ENCODE measurements at regions not wholly inside any gene's neighbourhood (a gene's known extent, or its start where the extent isn't known, plus 50 kb on each side); places are given as distances from the start of the nearest gene placed in this dataset.

DNA sequence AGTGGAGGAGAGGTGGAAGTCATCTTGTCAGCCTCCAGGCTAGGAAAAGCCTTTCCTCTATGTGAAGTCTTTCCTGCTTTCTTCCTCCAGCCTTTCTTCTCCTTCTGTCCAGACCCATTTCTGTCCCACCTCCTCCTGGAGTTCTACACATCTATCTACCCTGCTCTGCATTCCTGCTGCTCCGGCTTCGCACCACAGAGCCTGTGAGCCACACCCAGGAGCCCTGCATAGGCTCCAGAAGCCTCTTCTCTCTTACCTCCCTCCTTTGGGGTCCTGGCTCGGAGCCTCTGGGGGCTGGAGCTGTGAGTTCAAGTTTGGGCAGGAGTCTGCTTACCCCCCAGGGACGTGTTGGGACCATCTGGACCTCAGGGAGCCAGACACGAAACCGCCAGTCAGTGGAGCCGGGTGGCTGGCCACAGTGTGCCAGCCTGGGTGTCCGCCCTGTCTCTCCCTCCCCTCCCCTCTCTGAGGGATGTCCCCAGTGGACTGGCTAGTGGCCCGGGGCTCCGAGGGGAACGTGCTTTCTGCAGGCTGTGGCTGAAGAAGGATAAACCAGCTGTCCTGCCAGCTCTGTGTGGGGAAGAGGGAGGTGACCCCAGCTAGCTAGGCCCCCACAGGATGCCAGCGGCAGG, 99.2 kb downstream of the VEGFA start:
- no peak overlapping the region for H3K4me3 ChIP-seq (ENCODE audit: low read depth, low read length)
- no peaks in the 10 kb centered on the region for H3K9me3 ChIP-seq (ENCODE audit: control insufficient read depth, insufficient read depth, low read length)
- H3K4me1 ChIP-seq (ENCODE audit: control insufficient read depth, insufficient read depth, low read length), result peaks cover 15% of the 10 kb centered on the region
- H3K36me3 ChIP-seq (ENCODE audit: control insufficient read depth, insufficient read depth, low read length), result no peaks in the 10 kb centered on the region
- H3K27ac ChIP-seq (ENCODE audit: low read depth, low read length), result no peak overlapping the region
- no peak overlapping the region for H3K9ac ChIP-seq (ENCODE audit: low read depth, low read length)
- H3K27me3 ChIP-seq (ENCODE audit: control insufficient read depth, insufficient read depth, low read length), result no peaks in the 10 kb centered on the region

DNA sequence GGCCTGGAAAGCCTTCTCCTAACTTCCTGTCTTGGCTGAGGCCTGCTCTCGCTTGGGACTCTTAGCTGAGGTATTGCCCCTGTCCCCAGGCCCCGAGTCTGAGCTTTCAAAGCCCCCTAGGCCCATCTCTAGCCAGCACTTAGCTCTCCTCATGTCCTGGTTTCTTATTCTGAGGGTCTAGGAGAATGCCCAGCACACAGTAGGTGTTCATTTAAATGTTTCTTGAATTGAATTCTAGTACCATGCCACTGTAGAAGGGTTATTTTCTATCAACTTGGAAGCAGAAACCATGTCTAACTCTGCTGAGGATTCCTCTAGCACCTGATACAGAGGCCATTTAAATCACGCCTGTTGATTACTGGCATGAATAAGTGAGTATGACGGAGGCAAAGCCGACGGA, 98.5 kb downstream of the VEGFA start:
- H3K27me3 ChIP-seq (ENCODE audit: control insufficient read depth, insufficient read depth, low read length), result no peaks in the 10 kb centered on the region
- H3K9ac ChIP-seq (ENCODE audit: low read depth, low read length), result no peak overlapping the region
- H3K9me3 ChIP-seq (ENCODE audit: control insufficient read depth, insufficient read depth, low read length), result no peaks in the 10 kb centered on the region
- no peaks in the 10 kb centered on the region for H3K36me3 ChIP-seq (ENCODE audit: control insufficient read depth, insufficient read depth, low read length)
- H3K4me1 ChIP-seq (ENCODE audit: control insufficient read depth, insufficient read depth, low read length), result peaks cover 15% of the 10 kb centered on the region
- no peak overlapping the region for H3K4me3 ChIP-seq (ENCODE audit: low read depth, low read length)
- no peak overlapping the region for H3K27ac ChIP-seq (ENCODE audit: low read depth, low read length)

DNA sequence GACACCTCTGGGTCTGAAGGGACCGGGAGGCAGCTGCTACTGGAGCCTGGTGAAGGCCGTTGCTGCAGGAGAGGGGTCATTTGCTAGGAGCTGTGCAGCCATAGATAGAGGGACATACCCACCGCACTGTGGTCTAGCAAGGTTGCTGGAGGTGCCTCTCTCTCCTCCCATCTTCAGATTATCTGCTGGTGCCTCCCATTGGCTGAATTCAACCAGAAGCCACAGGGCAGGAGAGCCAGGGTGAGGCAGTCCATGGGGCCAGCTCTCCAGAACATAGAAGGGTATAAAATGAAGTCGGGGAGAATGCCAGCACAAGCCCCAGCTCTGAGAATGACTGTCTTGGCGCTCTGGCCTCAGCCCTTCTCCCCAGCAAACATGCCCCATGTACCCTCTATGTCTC, 98.0 kb downstream of the VEGFA start:
- Histone ChIP-seq H3K4me3 (ENCODE audit: low read depth, low read length) (no peak overlapping the region), H3K9ac (ENCODE audit: low read depth, low read length) (no peak overlapping the region), H3K4me1 (ENCODE audit: control insufficient read depth, insufficient read depth, low read length) (peaks cover 15% of the 10 kb centered on the region), H3K27me3 (ENCODE audit: control insufficient read depth, insufficient read depth, low read length) (no peaks in the 10 kb centered on the region), H3K27ac (ENCODE audit: low read depth, low read length) (no peak overlapping the region), H3K36me3 (ENCODE audit: control insufficient read depth, insufficient read depth, low read length) (no peaks in the 10 kb centered on the region), H3K9me3 (ENCODE audit: control insufficient read depth, insufficient read depth, low read length) (no peaks in the 10 kb centered on the region)

DNA sequence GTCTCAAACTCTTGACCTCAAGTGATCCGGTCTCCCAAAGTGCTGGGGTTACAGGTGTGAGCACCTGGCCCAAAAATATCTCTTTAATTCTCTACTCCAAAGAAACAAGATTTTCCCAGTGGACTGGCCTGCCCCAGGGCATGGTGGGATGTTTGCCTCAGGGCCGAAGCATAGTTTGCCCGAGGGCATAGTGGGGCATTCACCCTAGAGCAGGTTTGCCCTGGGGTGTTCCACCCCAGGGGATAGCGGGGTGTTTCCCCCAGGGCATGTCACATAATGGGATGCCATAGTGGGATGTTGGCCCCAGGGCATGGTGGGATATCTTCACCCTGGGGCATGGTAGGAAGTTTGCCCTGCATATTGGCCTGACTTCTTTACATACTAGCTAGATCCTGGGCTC, 97.2 kb downstream of the VEGFA start:
- peaks cover 15% of the 10 kb centered on the region for H3K4me1 ChIP-seq (ENCODE audit: control insufficient read depth, insufficient read depth, low read length)
- no peak overlapping the region for H3K9ac ChIP-seq (ENCODE audit: low read depth, low read length)
- H3K4me3 ChIP-seq (ENCODE audit: low read depth, low read length), result no peak overlapping the region
- no peak overlapping the region for H3K27ac ChIP-seq (ENCODE audit: low read depth, low read length)
- H3K27me3 ChIP-seq (ENCODE audit: control insufficient read depth, insufficient read depth, low read length), result no peaks in the 10 kb centered on the region
- H3K36me3 ChIP-seq (ENCODE audit: control insufficient read depth, insufficient read depth, low read length), result no peaks in the 10 kb centered on the region
- H3K9me3 ChIP-seq (ENCODE audit: control insufficient read depth, insufficient read depth, low read length), result no peaks in the 10 kb centered on the region

DNA sequence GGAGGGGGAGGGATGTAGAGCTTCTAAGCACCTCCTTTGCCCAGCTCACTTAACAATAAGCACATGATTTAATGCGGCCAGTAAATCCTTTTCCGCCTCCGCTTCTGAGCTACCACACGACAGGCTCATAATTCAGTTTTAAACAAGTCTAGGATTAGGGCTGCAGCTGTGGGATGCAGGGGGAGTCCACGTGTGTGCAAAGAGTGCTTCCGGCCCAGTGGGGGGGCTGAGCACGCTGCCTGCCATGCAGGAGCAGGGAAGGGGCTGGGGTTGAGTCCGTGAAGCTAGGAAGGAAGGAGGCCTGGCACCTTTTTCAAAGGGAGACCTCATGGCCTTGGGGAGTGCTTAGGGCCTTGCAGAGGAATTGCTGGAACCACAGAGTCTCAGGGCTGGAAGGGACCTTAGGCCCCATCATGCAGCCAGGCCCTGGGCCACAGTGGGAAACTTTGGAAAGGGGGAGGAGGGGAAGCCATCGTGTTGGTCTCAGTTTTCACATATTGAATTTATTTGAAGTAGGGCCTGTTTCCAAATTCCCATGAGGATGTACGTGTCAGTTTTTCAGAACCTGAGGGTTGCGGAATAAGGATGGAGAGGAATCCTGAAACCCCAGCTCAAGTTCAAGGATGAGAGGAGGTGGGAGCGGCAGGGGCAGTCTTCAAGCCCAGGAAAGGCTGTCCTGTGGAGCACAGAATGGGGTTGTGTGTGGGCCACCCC, 96.1 kb downstream of the VEGFA start:
- H3K36me3 ChIP-seq (ENCODE audit: control insufficient read depth, insufficient read depth, low read length), result no peaks in the 10 kb centered on the region
- no peaks in the 10 kb centered on the region for H3K27me3 ChIP-seq (ENCODE audit: control insufficient read depth, insufficient read depth, low read length)
- H3K4me3 ChIP-seq (ENCODE audit: low read depth, low read length), result no peak overlapping the region
- H3K4me1 ChIP-seq (ENCODE audit: control insufficient read depth, insufficient read depth, low read length), result peaks cover 15% of the 10 kb centered on the region
- no peaks in the 10 kb centered on the region for H3K9me3 ChIP-seq (ENCODE audit: control insufficient read depth, insufficient read depth, low read length)
- H3K27ac ChIP-seq (ENCODE audit: low read depth, low read length), result no peak overlapping the region
- no peak overlapping the region for H3K9ac ChIP-seq (ENCODE audit: low read depth, low read length)

DNA sequence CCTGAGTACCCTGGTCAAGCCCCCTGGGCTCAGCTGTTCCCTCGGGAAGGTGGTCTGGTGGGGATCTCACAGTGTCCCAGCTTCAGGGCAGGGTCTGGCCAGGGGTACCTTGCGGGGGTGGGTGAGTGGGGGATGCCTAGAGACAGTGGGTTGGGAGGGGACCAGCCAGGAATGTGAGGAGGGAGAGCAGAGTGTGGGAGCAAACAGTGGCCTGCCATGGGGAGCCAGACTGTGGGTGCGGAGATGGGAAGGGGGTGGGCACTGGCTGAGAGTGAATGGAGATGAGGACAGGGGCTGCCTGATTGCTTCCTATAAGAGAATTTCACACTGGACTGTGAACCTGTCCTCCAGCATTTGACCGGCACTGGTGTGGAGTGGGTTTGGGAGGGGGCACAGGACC, 95.1 kb downstream of the VEGFA start:
- peaks cover 13% of the 10 kb centered on the region for H3K4me1 ChIP-seq (ENCODE audit: control insufficient read depth, insufficient read depth, low read length)
- no peaks in the 10 kb centered on the region for H3K27me3 ChIP-seq (ENCODE audit: control insufficient read depth, insufficient read depth, low read length)
- no peaks in the 10 kb centered on the region for H3K36me3 ChIP-seq (ENCODE audit: control insufficient read depth, insufficient read depth, low read length)
- no peak overlapping the region for H3K9ac ChIP-seq (ENCODE audit: low read depth, low read length)
- H3K4me3 ChIP-seq (ENCODE audit: low read depth, low read length), result no peak overlapping the region
- no peaks in the 10 kb centered on the region for H3K9me3 ChIP-seq (ENCODE audit: control insufficient read depth, insufficient read depth, low read length)
- no peak overlapping the region for H3K27ac ChIP-seq (ENCODE audit: low read depth, low read length)

DNA sequence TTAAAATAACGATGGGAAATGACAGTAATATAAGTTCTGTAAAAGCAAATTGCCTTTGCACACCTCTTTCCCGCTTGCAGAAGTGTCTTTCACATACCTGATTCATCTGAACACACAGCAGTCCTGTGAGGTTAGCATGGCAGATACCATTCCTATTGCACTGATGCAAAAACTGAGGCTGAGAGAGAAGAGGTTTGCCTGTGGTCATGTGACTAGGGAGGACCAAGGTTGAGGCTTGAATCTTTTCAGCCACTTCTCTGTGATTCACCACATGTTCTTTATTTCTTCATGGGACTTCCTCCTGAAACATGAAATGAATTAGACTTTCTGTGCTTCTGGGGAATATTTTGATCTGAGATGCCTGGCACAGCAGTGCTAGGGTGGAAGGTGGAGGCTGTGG, 92.9 kb downstream of the VEGFA start:
- Histone ChIP-seq H3K9me3 (ENCODE audit: control insufficient read depth, insufficient read depth, low read length) (no peaks in the 10 kb centered on the region), H3K27me3 (ENCODE audit: control insufficient read depth, insufficient read depth, low read length) (no peaks in the 10 kb centered on the region), H3K4me3 (ENCODE audit: low read depth, low read length) (no peak overlapping the region), H3K27ac (ENCODE audit: low read depth, low read length) (no peak overlapping the region), H3K4me1 (ENCODE audit: control insufficient read depth, insufficient read depth, low read length) (peaks cover 7% of the 10 kb centered on the region; the same call in 1 of the 2 replicates), H3K36me3 (ENCODE audit: control insufficient read depth, insufficient read depth, low read length) (no peaks in the 10 kb centered on the region), H3K9ac (ENCODE audit: low read depth, low read length) (no peak overlapping the region)

DNA sequence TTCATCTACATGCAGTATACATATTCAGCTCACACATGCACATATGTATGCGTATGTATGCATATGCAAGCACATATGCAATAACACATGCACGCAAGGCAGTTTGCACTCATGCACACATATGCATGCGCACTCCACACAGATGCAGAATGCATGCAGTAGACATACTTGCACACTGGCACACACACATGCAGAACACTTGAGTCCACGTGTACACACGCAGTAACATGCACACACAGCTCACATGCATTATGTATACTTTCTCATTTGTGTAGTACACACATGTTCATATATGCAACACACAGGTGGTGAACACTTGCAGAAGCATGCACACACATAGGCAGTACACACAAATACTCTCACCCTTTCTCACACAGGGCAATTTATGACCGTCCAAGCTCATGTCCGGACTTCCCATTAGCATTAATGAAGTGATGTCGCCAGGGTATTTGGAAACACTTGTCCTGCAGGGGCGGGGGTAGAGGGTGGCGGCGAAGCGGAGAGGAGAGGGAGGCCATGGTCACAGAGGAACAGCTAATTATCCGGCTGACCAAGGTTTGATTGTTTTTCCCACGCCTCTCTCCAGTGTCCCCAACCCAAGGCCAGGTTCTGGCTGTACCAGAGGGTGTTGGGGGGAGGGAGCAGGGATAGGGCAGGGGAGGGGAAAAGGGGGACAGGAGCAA, 91.3 kb downstream of the VEGFA start:
- no peaks in the 10 kb centered on the region for H3K36me3 ChIP-seq (ENCODE audit: control insufficient read depth, insufficient read depth, low read length)
- no peak overlapping the region for H3K9ac ChIP-seq (ENCODE audit: low read depth, low read length)
- H3K9me3 ChIP-seq (ENCODE audit: control insufficient read depth, insufficient read depth, low read length), result no peaks in the 10 kb centered on the region
- H3K27me3 ChIP-seq (ENCODE audit: control insufficient read depth, insufficient read depth, low read length), result no peaks in the 10 kb centered on the region
- H3K4me3 ChIP-seq (ENCODE audit: low read depth, low read length), result no peak overlapping the region
- H3K27ac ChIP-seq (ENCODE audit: low read depth, low read length), result no peak overlapping the region
- H3K4me1 ChIP-seq (ENCODE audit: control insufficient read depth, insufficient read depth, low read length), result peaks cover 7% of the 10 kb centered on the region; the same call in 1 of the 2 replicates

DNA sequence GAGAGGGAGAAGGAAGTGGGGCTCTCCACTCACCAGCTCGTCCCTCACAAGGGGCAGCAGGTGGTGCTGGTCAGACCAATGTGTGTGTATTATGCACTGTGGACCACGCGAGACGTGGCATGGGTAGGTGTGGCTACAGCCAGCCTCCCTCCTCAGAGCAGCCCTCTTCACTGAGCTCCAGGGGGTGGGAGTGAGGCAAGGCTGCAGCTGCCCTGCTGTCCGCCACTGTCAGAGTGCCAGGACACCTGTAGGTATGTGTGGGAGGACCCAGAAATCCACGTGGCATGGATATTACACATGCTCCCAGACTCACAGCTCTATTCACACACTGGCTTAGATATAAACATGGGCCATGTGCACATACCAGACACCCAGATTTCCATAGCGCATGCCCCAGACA, 90.3 kb downstream of the VEGFA start:
- no peaks in the 10 kb centered on the region for H3K27me3 ChIP-seq (ENCODE audit: control insufficient read depth, insufficient read depth, low read length)
- H3K9ac ChIP-seq (ENCODE audit: low read depth, low read length), result no peak overlapping the region
- H3K27ac ChIP-seq (ENCODE audit: low read depth, low read length), result no peak overlapping the region
- no peaks in the 10 kb centered on the region for H3K9me3 ChIP-seq (ENCODE audit: control insufficient read depth, insufficient read depth, low read length)
- H3K4me1 ChIP-seq (ENCODE audit: control insufficient read depth, insufficient read depth, low read length), result peaks cover 3% of the 10 kb centered on the region; the same call in 1 of the 2 replicates
- no peaks in the 10 kb centered on the region for H3K36me3 ChIP-seq (ENCODE audit: control insufficient read depth, insufficient read depth, low read length)
- no peak overlapping the region for H3K4me3 ChIP-seq (ENCODE audit: low read depth, low read length)

DNA sequence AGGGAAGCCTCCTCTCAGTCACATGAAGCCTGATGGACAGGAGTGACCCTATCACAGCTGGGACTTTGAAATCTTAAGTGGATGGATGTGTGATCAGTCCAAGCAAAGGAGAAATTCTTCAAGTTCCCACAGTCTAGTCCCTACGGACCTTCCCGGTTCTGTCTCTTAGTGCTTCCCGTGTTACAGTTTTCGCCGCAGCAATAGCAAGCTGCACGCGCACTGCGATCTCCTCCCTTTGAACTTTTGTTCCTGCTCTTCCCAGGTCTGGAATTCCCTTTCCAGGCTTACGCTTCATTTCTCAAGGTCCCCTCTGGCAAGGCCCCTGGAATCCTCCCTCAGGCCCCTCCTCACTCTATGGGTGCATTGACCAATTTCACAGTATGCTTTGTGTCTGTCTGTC, 89.2 kb downstream of the VEGFA start:
- Histone ChIP-seq H3K4me1 (ENCODE audit: control insufficient read depth, insufficient read depth, low read length) (0 out of 2 replicates have a peak, but pooled peaks cover under 1% of the 10 kb centered on the region), H3K4me3 (ENCODE audit: low read depth, low read length) (no peak overlapping the region), H3K27ac (ENCODE audit: low read depth, low read length) (no peak overlapping the region), H3K9me3 (ENCODE audit: control insufficient read depth, insufficient read depth, low read length) (no peaks in the 10 kb centered on the region), H3K9ac (ENCODE audit: low read depth, low read length) (no peak overlapping the region), H3K27me3 (ENCODE audit: control insufficient read depth, insufficient read depth, low read length) (no peaks in the 10 kb centered on the region), H3K36me3 (ENCODE audit: control insufficient read depth, insufficient read depth, low read length) (no peaks in the 10 kb centered on the region)

All from HUES48 (cell line).